Peyer's patch (tissue), 4 donors: ENCODE measurements at regions not wholly inside any gene's neighbourhood (a gene's known extent, or its start where the extent isn't known, plus 50 kb on each side); places are given as distances from the start of the nearest gene placed in this dataset.

Source experiments
- DNase-seq, 3 donors: peaks; one replicate each; pipeline ENCODE4 v3.0.0-alpha.2; 2017 to 2019
- H3K27ac ChIP-seq, 4 donors: fragments of 200-600 bp; sonication (generic); one replicate each; pipeline ENCODE4 v1.5.1; 2016 to 2019
- H3K27me3 ChIP-seq, 2 donors: fragments of 200-600 bp; sonication (generic); one replicate each; pipeline ENCODE4 v1.5.1; 2019
- H3K36me3 ChIP-seq, 3 donors: fragments of 200-600 bp; sonication (generic); one replicate each; pipeline ENCODE4 v1.5.1; 2016 to 2019
- H3K4me1 ChIP-seq, 4 donors: fragments of 200-600 bp; sonication (generic); one replicate each; pipeline ENCODE4 v1.5.1; 2016 to 2019
- H3K4me3 ChIP-seq, 4 donors: fragments of 200-600 bp; sonication (generic); 1 replicate in 3 of 4; 2 replicates in 1 of 4; pipeline ENCODE4 v1.5.1; 2016 to 2019; ENCODE audit warnings: mild to moderate bottlenecking in 1 of 4
- H3K9me3 ChIP-seq, 4 donors: fragments of 200-600 bp; sonication (generic); one replicate each; pipeline ENCODE4 v1.5.1; 2016 to 2019; ENCODE audit warnings: mild to moderate bottlenecking in 1 of 4
- POLR2A ChIP-seq, 2 donors: fragments of 450-650 bp; IDR thresholded peaks; one replicate each; pipeline ENCODE4 v1.5.1; 2017; ENCODE audit warnings: antibody characterized with exemption in 2 of 2, mild to moderate bottlenecking in 2 of 2, moderate library complexity in 2 of 2
- TF ChIP-seq, protein P1 (sequence below), 6 experiments: fragments of 450-650 bp in 4 of 6; fragments of 200-600 bp in 2 of 6; sonication (generic) in 1 of 6; IDR thresholded peaks; one replicate each; pipeline ENCODE4 v1.5.1; 2017 to 2019; ENCODE audit warnings: antibody characterized with exemption in 6 of 6, mild to moderate bottlenecking in 3 of 6, moderate library complexity in 1 of 6

DNA sequence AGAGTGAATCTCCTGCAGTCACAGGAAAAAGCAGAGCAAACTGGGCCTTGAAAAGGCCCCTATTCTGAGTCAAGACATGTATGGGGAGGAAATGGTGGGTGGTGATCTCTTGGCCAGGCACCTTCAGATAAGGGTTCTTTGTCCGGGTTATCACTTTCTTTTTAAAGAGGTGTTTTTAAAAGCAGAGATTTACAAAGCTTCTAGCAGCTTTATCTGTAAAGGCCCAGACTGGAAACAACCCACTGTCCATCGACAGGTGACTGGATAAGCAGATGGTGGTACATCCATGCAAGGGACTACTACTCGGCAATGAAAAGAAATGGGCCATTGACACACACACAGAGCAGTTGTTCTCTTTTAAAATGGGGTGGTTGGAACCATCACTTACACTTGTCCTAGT is 596.7 kb upstream of the MKI67 start:
- TF ChIP-seq POLR2A (IDR thresholded peaks at IDR 0.05): no peak
- TF ChIP-seq, protein P1, sequence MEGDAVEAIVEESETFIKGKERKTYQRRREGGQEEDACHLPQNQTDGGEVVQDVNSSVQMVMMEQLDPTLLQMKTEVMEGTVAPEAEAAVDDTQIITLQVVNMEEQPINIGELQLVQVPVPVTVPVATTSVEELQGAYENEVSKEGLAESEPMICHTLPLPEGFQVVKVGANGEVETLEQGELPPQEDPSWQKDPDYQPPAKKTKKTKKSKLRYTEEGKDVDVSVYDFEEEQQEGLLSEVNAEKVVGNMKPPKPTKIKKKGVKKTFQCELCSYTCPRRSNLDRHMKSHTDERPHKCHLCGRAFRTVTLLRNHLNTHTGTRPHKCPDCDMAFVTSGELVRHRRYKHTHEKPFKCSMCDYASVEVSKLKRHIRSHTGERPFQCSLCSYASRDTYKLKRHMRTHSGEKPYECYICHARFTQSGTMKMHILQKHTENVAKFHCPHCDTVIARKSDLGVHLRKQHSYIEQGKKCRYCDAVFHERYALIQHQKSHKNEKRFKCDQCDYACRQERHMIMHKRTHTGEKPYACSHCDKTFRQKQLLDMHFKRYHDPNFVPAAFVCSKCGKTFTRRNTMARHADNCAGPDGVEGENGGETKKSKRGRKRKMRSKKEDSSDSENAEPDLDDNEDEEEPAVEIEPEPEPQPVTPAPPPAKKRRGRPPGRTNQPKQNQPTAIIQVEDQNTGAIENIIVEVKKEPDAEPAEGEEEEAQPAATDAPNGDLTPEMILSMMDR (IDR thresholded peaks at IDR 0.05): no peak
- DNase-seq: no peak
- Histone ChIP-seq H3K4me1 (no peaks in the 10 kb centered on the region), H3K9me3 (no peaks in the 10 kb centered on the region), H3K27me3 (no peaks in the 10 kb centered on the region), H3K4me3 (no peak overlapping the region), H3K27ac (no peak overlapping the region), H3K36me3 (no peaks in the 10 kb centered on the region)

- no peak overlapping the region for H3K4me3 ChIP-seq
- H3K27me3 ChIP-seq: no peaks in the 10 kb centered on the region
- no peaks in the 10 kb centered on the region for H3K36me3 ChIP-seq
- no peaks in the 10 kb centered on the region for H3K9me3 ChIP-seq
- no peak for DNase-seq
- H3K4me1 ChIP-seq: no peaks in the 10 kb centered on the region
- no peak overlapping the region for H3K27ac ChIP-seq
- no peak for TF ChIP-seq POLR2A (IDR thresholded peaks at IDR 0.05)
- TF ChIP-seq, protein P1 (IDR thresholded peaks at IDR 0.05): no peak
Observed at GRCh38 chr10:128723631-128724205, 597.5 kb upstream of the MKI67 start.

GRCh38 chr10:128725531-128725930 is 599.3 kb upstream of the MKI67 start:
- no peak overlapping the region for H3K4me3 ChIP-seq
- no peak for DNase-seq
- no peaks in the 10 kb centered on the region for H3K9me3 ChIP-seq
- H3K4me1 ChIP-seq: no peaks in the 10 kb centered on the region
- H3K27ac ChIP-seq: no peak overlapping the region
- no peaks in the 10 kb centered on the region for H3K36me3 ChIP-seq
- no peak for TF ChIP-seq POLR2A (IDR thresholded peaks at IDR 0.05)
- TF ChIP-seq, protein P1 (IDR thresholded peaks at IDR 0.05): no peak
- H3K27me3 ChIP-seq: no peaks in the 10 kb centered on the region

DNA sequence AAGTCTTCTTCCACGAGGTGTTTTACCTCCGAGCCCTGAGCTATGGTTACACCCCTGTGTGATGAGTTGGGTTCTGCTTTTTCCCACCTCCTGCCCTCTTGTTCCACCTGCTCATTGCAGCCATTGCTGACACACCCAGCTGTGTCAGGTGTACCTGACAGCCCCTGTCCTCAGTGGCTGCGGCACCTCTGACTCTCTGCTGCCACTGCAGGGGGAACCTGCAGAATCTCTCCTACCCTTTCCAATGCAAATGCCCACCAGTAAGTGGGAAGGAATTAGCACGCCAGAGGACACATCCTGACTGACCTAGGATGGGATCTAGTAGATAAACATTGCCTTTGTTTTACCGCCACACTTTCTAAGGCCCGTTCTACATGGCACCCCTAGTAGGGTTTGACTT is 600.9 kb upstream of the MKI67 start:
- DNase-seq: no peak
- no peak overlapping the region for H3K27ac ChIP-seq
- H3K4me1 ChIP-seq: no peaks in the 10 kb centered on the region
- H3K4me3 ChIP-seq: no peak overlapping the region
- H3K36me3 ChIP-seq: no peaks in the 10 kb centered on the region
- no peak for TF ChIP-seq POLR2A (IDR thresholded peaks at IDR 0.05)
- TF ChIP-seq, protein P1 (IDR thresholded peaks at IDR 0.05): no peak
- H3K27me3 ChIP-seq: no peaks in the 10 kb centered on the region
- no peaks in the 10 kb centered on the region for H3K9me3 ChIP-seq

GRCh38 chr10:128729910-128730420 is 603.7 kb upstream of the MKI67 start:
- DNase-seq: no peak
- Histone ChIP-seq H3K36me3 (no peaks in the 10 kb centered on the region), H3K27me3 (no peaks in the 10 kb centered on the region), H3K4me3 (no peak overlapping the region), H3K4me1 (no peaks in the 10 kb centered on the region), H3K27ac (no peak overlapping the region), H3K9me3 (no peaks in the 10 kb centered on the region)
- no peak for TF ChIP-seq POLR2A (IDR thresholded peaks at IDR 0.05)
- TF ChIP-seq, protein P1 (IDR thresholded peaks at IDR 0.05): no peak

DNA sequence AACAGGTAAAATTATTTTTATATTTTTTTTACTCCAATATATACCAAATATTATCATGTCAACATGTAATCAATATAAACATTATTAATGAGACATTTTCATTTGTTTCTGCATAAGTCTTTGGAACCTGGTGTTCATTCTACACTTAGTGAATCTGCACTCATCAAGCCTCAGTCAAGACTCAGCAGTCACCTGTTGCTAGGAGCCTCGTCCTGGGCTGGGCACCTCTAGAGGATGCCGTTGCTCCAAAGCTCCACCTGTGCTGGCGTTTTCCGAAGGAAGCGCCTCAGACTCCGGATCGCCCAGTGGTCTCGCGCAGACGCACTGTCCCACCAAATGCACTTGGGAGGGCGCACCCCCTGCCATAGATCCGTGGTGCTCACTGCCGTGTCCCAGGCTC is 604.7 kb upstream of the MKI67 start:
- Histone ChIP-seq H3K4me3 (no peak overlapping the region), H3K27ac (no peak overlapping the region), H3K36me3 (no peaks in the 10 kb centered on the region), H3K9me3 (no peaks in the 10 kb centered on the region), H3K27me3 (no peaks in the 10 kb centered on the region), H3K4me1 (no peaks in the 10 kb centered on the region)
- DNase-seq: no peak
- TF ChIP-seq POLR2A (IDR thresholded peaks at IDR 0.05): no peak
- TF ChIP-seq, protein P1 (IDR thresholded peaks at IDR 0.05): no peak
